K562 (cell line): ENCODE measurements at regions not wholly inside any gene's neighbourhood (a gene's known extent, or its start where the extent isn't known, plus 50 kb on each side); places are given as distances from the start of the nearest gene placed in this dataset.

Experiments used
- ATAC-seq: fragments of 200-7000 bp; cut with Tn5 transposase; 3 replicates; pipeline ENCODE4 v1.9.1; 2020; ENCODE audit warnings: moderate library complexity
- BruUV-seq: library from RNA; stranded (reverse); fragments of 400-500 nt; replicated peaks from 2 replicates; lab custom pipeline; 2021; lab: Mats Ljungman, UMichigan
- CTCF ChIA-PET: fragments of 300-600 bp; formaldehyde crosslinking; extraction: SDS; loops from one replicate; lab custom pipeline; 2021; ENCODE audit warnings: low intra/inter-chr PET ratio; lab: Yijun Ruan, JAX
- POLR2A ChIA-PET: fragments of 300-600, 350-650 bp; sonication (Branson Sonifier 250); formaldehyde crosslinking; extraction: SDS; loops from one replicate; lab custom pipeline; 2021; ENCODE audit warnings: antibody characterized with exemption, inconsistent platforms; lab: Yijun Ruan, JAX
- DNase-seq, 4 experiments: peaks; one replicate each; pipeline versions ENCODE4 v3.0.0 to v3.0.0-alpha.2; 2011 to 2018; ENCODE audit warnings: low spot score in 3 of 4, mixed read lengths in 3 of 4; ENCODE audit errors: extremely low read depth in 1 of 4
- FAIRE-seq: peaks from 2 replicates; lab custom pipeline; 2011; peaks lifted over from hg19 to GRCh38; lab: Jason Lieb, UNC
- H2AFZ ChIP-seq: 2 replicates; pipeline ENCODE4 v1.6.0; 2011; ENCODE audit warnings: low read depth, low read length, control low read depth, inconsistent platforms
- H3K27ac ChIP-seq: fragments of 200-600 bp; 3 replicates; pipeline ENCODE4 v1.8.0; 2011; ENCODE audit warnings: low read depth, mild to moderate bottlenecking, control low read depth, inconsistent platforms, low read length, moderate library complexity, mixed read lengths; ENCODE audit errors: extremely low read depth
- H3K27me3 ChIP-seq, 2 experiments: fragments of 300-600 bp in 1 of 2; 2 replicates in 1 of 2; 3 replicates in 1 of 2; pipeline versions ENCODE4 v1.6.0 to v1.8.0; 2011; ENCODE audit warnings: inconsistent platforms in 2 of 2, low read length in 2 of 2, mild to moderate bottlenecking in 1 of 2, mixed read lengths in 1 of 2, moderate library complexity in 1 of 2; ENCODE audit not compliant: control insufficient read depth in 2 of 2, insufficient read depth in 2 of 2
- H3K36me3 ChIP-seq: fragments of 300-600 bp; 3 replicates; pipeline ENCODE4 v1.8.0; 2011; ENCODE audit warnings: mild to moderate bottlenecking, low read length, inconsistent platforms; ENCODE audit not compliant: control insufficient read depth, insufficient read depth
- H3K4me1 ChIP-seq, 2 experiments: fragments of 200-600 bp in 1 of 2; replicated peaks in 1 of 2; 2 replicates in 1 of 2; 3 replicates in 1 of 2; pipeline versions ENCODE4 v1.5.1 to v1.8.0; 2011; ENCODE audit warnings: inconsistent platforms in 2 of 2, low read length in 2 of 2, mild to moderate bottlenecking in 1 of 2, mixed read lengths in 1 of 2, moderate library complexity in 1 of 2; ENCODE audit not compliant: control insufficient read depth in 2 of 2, insufficient read depth in 2 of 2
- H3K4me2 ChIP-seq: 2 replicates; pipeline ENCODE4 v1.6.1; 2011; ENCODE audit warnings: low read length, control low read depth, inconsistent platforms, mixed read lengths; ENCODE audit not compliant: insufficient read depth
- H3K4me3 ChIP-seq: fragments of 200-600 bp; sonication (generic), shearing (Covaris generic); 2 replicates; pipeline ENCODE4 v1.5.1; 2016; ENCODE audit warnings: control low read depth, inconsistent platforms
- H3K79me2 ChIP-seq: fragments of 200-600 bp; 3 replicates; pipeline ENCODE4 v1.8.0; 2011; ENCODE audit warnings: low read length, inconsistent platforms; ENCODE audit not compliant: control insufficient read depth, insufficient read depth
- H3K9ac ChIP-seq, 2 experiments: 2 replicates each; pipeline versions ENCODE4 v1.6.0 to v1.6.1; 2011; ENCODE audit warnings: low read depth in 2 of 2, low read length in 2 of 2, control low read depth in 1 of 2, inconsistent platforms in 1 of 2, mild to moderate bottlenecking in 1 of 2, mixed read lengths in 1 of 2; ENCODE audit not compliant: insufficient read depth in 1 of 2
- H3K9me1 ChIP-seq: one replicate; pipeline ENCODE4 v1.6.0; 2011; ENCODE audit warnings: inconsistent platforms, mild to moderate bottlenecking, low read length, moderate library complexity; ENCODE audit not compliant: control insufficient read depth, insufficient read depth
- H3K9me3 ChIP-seq: replicated peaks from 2 replicates; pipeline ENCODE4 v1.5.1; 2011; ENCODE audit warnings: low read depth, low read length, inconsistent platforms; ENCODE audit not compliant: control insufficient read depth, insufficient read depth
- H4K20me1 ChIP-seq: replicated peaks from 2 replicates; pipeline ENCODE4 v1.6.1; 2011; ENCODE audit warnings: low read length, inconsistent platforms, mixed read lengths; ENCODE audit not compliant: control insufficient read depth, insufficient read depth
- BRD9 ChIP-seq: fragments of 450-650 bp; IDR thresholded peaks from 2 replicates; pipeline ENCODE4 v1.6.1; 2018; ENCODE audit warnings: low read depth; ENCODE audit not compliant: partially characterized antibody
- GATA2 ChIP-seq: sonication (generic); formaldehyde crosslinking; IDR thresholded peaks from 2 replicates; pipeline ENCODE4 v1.4.0; 2020; ENCODE audit warnings: mild to moderate bottlenecking, missing genetic modification reagents
- JUN ChIP-seq, 2 experiments: sonication (generic) in 1 of 2; formaldehyde crosslinking in 1 of 2; IDR thresholded peaks; 2 replicates each; pipeline versions ENCODE4 v1.6.1 to v1.8.0; 2012 to 2022; ENCODE audit warnings: borderline replicate concordance in 2 of 2, mild to moderate bottlenecking in 2 of 2, improper control_type of control experiment in 1 of 2, low read depth in 1 of 2, low read length in 1 of 2, missing genetic modification reagents in 1 of 2
- KDM1A ChIP-seq, 2 experiments: fragments of 450-650 bp; IDR thresholded peaks; 2 replicates each; pipeline ENCODE4 v1.6.1; 2016; ENCODE audit warnings: mild to moderate bottlenecking in 2 of 2
- NCOA2 ChIP-seq, 2 experiments: fragments of 450-650 bp; IDR thresholded peaks; 2 replicates each; pipeline ENCODE4 v1.6.1; 2018; ENCODE audit warnings: mild to moderate bottlenecking in 2 of 2, moderate library complexity in 1 of 2; ENCODE audit not compliant: partially characterized antibody in 2 of 2
- POLR3G ChIP-seq: IDR thresholded peaks from 2 replicates; pipeline ENCODE4 v1.6.1; 2011; ENCODE audit not compliant: insufficient read length, insufficient replicate concordance; ENCODE audit errors: extremely low read depth
- PRPF4 ChIP-seq: fragments of 200-400 bp; formaldehyde crosslinking; IDR thresholded peaks from one replicate; pipeline ENCODE4 v1.6.1; 2017; ENCODE audit warnings: low read length, low read depth, mild to moderate bottlenecking; ENCODE audit not compliant: insufficient read depth, poor library complexity, severe bottlenecking
- ZKSCAN1 ChIP-seq: fragments of 150-350 bp; IDR thresholded peaks from 2 replicates; pipeline ENCODE4 v1.6.1; 2016; ENCODE audit warnings: low read depth, low read length
- ZNF354B ChIP-seq: fragments of 250-450 bp; sonication (Bioruptor Pico); IDR thresholded peaks from 2 replicates; pipeline ENCODE4 v1.4.0; 2020
- ZNF431 ChIP-seq: sonication (generic); formaldehyde crosslinking; IDR thresholded peaks from 2 replicates; pipeline ENCODE4 v1.8.0; 2022; ENCODE audit warnings: mild to moderate bottlenecking, missing genetic modification reagents
- ZNF57 ChIP-seq: fragments of 450-650 bp; formaldehyde crosslinking; IDR thresholded peaks from 2 replicates; pipeline ENCODE4 v1.4.0; 2020; ENCODE audit warnings: mild to moderate bottlenecking, moderate library complexity
- WGBS: fragments of 100-300 bp; shearing (Covaris generic); methylation state at CpG from one replicate; pipeline ENCODE4 v1.1.6; 2016; ENCODE audit warnings: low coverage, mixed read lengths; ENCODE audit not compliant: insufficient coverage; ENCODE audit errors: missing lambda C conversion rate; 5-methylcytosine and 5-hydroxymethylcytosine counted together
- in situ Hi-C: fragments of 300-500 bp; cut with MboI; formaldehyde crosslinking; loops from 4 replicates; pipeline ENCODE4 v1.15.0; 2018; ENCODE audit warnings: inconsistent platforms, mixed read lengths
- intact Hi-C: fragments of 100-400 bp; cut with micrococcal nuclease; formaldehyde crosslinking; loops from 2 replicates; pipeline ENCODE4 v1.14.2; 2022
- TF ChIP-seq, protein P1 (sequence below), 2 experiments: IDR thresholded peaks; 2 replicates each; pipeline ENCODE4 v1.6.1; 2012; ENCODE audit warnings: improper control_type of control experiment in 2 of 2, low read depth in 2 of 2, low read length in 2 of 2, borderline replicate concordance in 1 of 2

GRCh38 chr6:76435174-76435573 is 362.7 kb upstream of the IMPG1 start:
- BruUV-seq = no TSS peak
- CTCF ChIA-PET = no interaction called here
- Histone ChIP-seq H3K4me1 (no peaks in the 10 kb centered on the region), H3K9me1 (no peaks in the 10 kb centered on the region), H3K36me3 (no peaks in the 10 kb centered on the region), H3K79me2 (no peaks in the 10 kb centered on the region), H3K9ac (no peak overlapping the region), H3K9me3 (no peaks in the 10 kb centered on the region; the same call in 1 of the 2 replicates), H3K27ac (no peak overlapping the region), H3K27me3 (no peaks in the 10 kb centered on the region), H2AFZ (no peak overlapping the region), H4K20me1 (no peaks in the 10 kb centered on the region), H3K4me3 (no peak overlapping the region), H3K4me2 (no peak overlapping the region)
- no peak for TF ChIP-seq KDM1A (IDR thresholded peaks at IDR 0.05)
- TF ChIP-seq JUN (IDR thresholded peaks at IDR 0.05; ENCODE audit: borderline replicate concordance, low read depth, low read length) = no peak
- no peak for TF ChIP-seq JUN (CRISPR knock-in tag; IDR thresholded peaks at IDR 0.05; ENCODE audit: borderline replicate concordance)
- no peak for TF ChIP-seq POLR3G
- 0% methylated on average over 1 of the region's 1 CpG for WGBS
- ATAC-seq = no peak
- in situ Hi-C loops (no loop called here), intact Hi-C loops (no loop called here)
- DNase-seq = no peak
- POLR2A ChIA-PET = no interaction called here
- FAIRE-seq = no peak

- in situ Hi-C loops = no loop called here
- no peak for TF ChIP-seq ZNF354B
- no peak for TF ChIP-seq BRD9
- TF ChIP-seq ZNF431 (CRISPR knock-in tag) = no peak
- no peak for TF ChIP-seq NCOA2 (IDR thresholded peaks at IDR 0.05; ENCODE audit: partially characterized antibody in 2 of 2)
- TF ChIP-seq ZKSCAN1 = no peak
- no peak for TF ChIP-seq ZNF57
- no peak for TF ChIP-seq PRPF4
- TF ChIP-seq, protein P1, sequence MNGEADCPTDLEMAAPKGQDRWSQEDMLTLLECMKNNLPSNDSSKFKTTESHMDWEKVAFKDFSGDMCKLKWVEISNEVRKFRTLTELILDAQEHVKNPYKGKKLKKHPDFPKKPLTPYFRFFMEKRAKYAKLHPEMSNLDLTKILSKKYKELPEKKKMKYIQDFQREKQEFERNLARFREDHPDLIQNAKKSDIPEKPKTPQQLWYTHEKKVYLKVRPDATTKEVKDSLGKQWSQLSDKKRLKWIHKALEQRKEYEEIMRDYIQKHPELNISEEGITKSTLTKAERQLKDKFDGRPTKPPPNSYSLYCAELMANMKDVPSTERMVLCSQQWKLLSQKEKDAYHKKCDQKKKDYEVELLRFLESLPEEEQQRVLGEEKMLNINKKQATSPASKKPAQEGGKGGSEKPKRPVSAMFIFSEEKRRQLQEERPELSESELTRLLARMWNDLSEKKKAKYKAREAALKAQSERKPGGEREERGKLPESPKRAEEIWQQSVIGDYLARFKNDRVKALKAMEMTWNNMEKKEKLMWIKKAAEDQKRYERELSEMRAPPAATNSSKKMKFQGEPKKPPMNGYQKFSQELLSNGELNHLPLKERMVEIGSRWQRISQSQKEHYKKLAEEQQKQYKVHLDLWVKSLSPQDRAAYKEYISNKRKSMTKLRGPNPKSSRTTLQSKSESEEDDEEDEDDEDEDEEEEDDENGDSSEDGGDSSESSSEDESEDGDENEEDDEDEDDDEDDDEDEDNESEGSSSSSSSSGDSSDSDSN (IDR thresholded peaks at IDR 0.05; ENCODE audit: borderline replicate concordance in 1 of 2, low read depth in 2 of 2, low read length in 2 of 2) = no peak
- no peak for TF ChIP-seq GATA2 (CRISPR knock-in tag)
Measured at GRCh38 chr6:76422511-76423213, 350.2 kb upstream of the IMPG1 start.

More at GRCh38 chr6:76422511-76423213, 350.2 kb upstream of the IMPG1 start:
- intact Hi-C loops = no loop called here
- no peak overlapping the region for H3K4me2 ChIP-seq
- H3K79me2 ChIP-seq = no peaks in the 10 kb centered on the region
- FAIRE-seq (no peak), DNase-seq (no peak), ATAC-seq (no peak)
- ChIA-PET CTCF (no interaction called here), POLR2A (no interaction called here)
- WGBS = 0% methylated on average over 2 of the region's 2 CpGs
- no peaks in the 10 kb centered on the region for H3K27me3 ChIP-seq
- H3K27ac ChIP-seq = no peak overlapping the region
- H3K36me3 ChIP-seq = no peaks in the 10 kb centered on the region
- H3K9me1 ChIP-seq = no peaks in the 10 kb centered on the region
- no peaks in the 10 kb centered on the region for H3K9me3 ChIP-seq
- BruUV-seq = no TSS peak
- H3K4me3 ChIP-seq = no peak overlapping the region
- H3K9ac ChIP-seq = no peak overlapping the region
- H4K20me1 ChIP-seq = no peaks in the 10 kb centered on the region
- no peak overlapping the region for H2AFZ ChIP-seq
- no peaks in the 10 kb centered on the region for H3K4me1 ChIP-seq
